Fibroblast of lung (primary cell): ENCODE measurements at regions not wholly inside any gene's neighbourhood (a gene's known extent, or its start where the extent isn't known, plus 50 kb on each side); places are given as distances from the start of the nearest gene placed in this dataset.
"Not testable (repeated sequence)": the region's sequence is repeated elsewhere in the genome, so short reads cannot be mapped to it uniquely, and the experiment has no call there.

ENCODE experiments used
- DNase-seq, 2 donors: peaks; one replicate each; pipeline versions ENCODE4 v3.0.0 to v3.0.0-alpha.2; 2010; ENCODE audit warnings: low read depth in 2 of 2
- H2AFZ ChIP-seq: 2 replicates; pipeline ENCODE4 v1.5.1; 2012; ENCODE audit warnings: low read length, control low read depth, inconsistent platforms
- H3K27ac ChIP-seq: 2 replicates; pipeline ENCODE4 v1.5.1; 2011; ENCODE audit warnings: low read length, control low read depth; ENCODE audit not compliant: insufficient read depth
- H3K27me3 ChIP-seq: 2 replicates; pipeline ENCODE4 v1.5.1; 2011; ENCODE audit warnings: mild to moderate bottlenecking, low read length; ENCODE audit not compliant: control insufficient read depth, insufficient read depth
- H3K36me3 ChIP-seq: 2 replicates; pipeline ENCODE4 v1.5.1; 2011; ENCODE audit warnings: low read length; ENCODE audit not compliant: control insufficient read depth, insufficient read depth
- H3K4me1 ChIP-seq: 2 replicates; pipeline ENCODE4 v1.5.1; 2011; ENCODE audit warnings: low read length; ENCODE audit not compliant: control insufficient read depth, insufficient read depth; ENCODE audit errors: extremely low read depth
- H3K4me2 ChIP-seq: 2 replicates; pipeline ENCODE4 v1.5.1; 2011; ENCODE audit warnings: low read length, control low read depth; ENCODE audit not compliant: insufficient read depth; ENCODE audit errors: extremely low read depth
- H3K4me3 ChIP-seq, 4 experiments: fragments of 200-600 bp in 1 of 4; sonication (generic) in 1 of 4; replicated peaks in 1 of 4; 2 replicates each; pipeline ENCODE4 v1.5.1; 2011 to 2016; ENCODE audit warnings: low read length in 4 of 4, low read depth in 3 of 4, mild to moderate bottlenecking in 3 of 4, control low read depth in 2 of 4, inconsistent platforms in 1 of 4, mixed read lengths in 1 of 4; ENCODE audit not compliant: insufficient read depth in 1 of 4; ENCODE audit errors: control extremely low read depth in 1 of 4
- H3K79me2 ChIP-seq: 2 replicates; pipeline ENCODE4 v1.5.1; 2012; ENCODE audit warnings: mild to moderate bottlenecking, low read length, inconsistent platforms; ENCODE audit not compliant: control insufficient read depth, insufficient read depth
- H3K9ac ChIP-seq: 2 replicates; pipeline ENCODE4 v1.5.1; 2011; ENCODE audit warnings: mild to moderate bottlenecking, low read length, control low read depth; ENCODE audit not compliant: insufficient read depth
- H3K9me3 ChIP-seq: 2 replicates; pipeline ENCODE4 v1.5.1; 2012; ENCODE audit warnings: low read depth, low read length; ENCODE audit not compliant: control insufficient read depth, insufficient read depth
- H4K20me1 ChIP-seq: 2 replicates; pipeline ENCODE4 v1.5.1; 2011; ENCODE audit warnings: low read length; ENCODE audit not compliant: control insufficient read depth, insufficient read depth; ENCODE audit errors: extremely low read depth
- CTCF ChIP-seq, 2 donors: IDR thresholded peaks in 1 of 2; conservative IDR thresholded peaks in 1 of 2; 1 replicate in 1 of 2; 2 replicates in 1 of 2; pipeline ENCODE4 v1.5.1; 2011 to 2012; ENCODE audit warnings: low read length in 2 of 2, control low read depth in 1 of 2, inconsistent platforms in 1 of 2, low read depth in 1 of 2, mild to moderate bottlenecking in 1 of 2
- EZH2 ChIP-seq: IDR thresholded peaks from 2 replicates; pipeline ENCODE4 v1.5.1; 2012; ENCODE audit warnings: low read length, control low read depth, mild to moderate bottlenecking; ENCODE audit errors: missing control alignments

- Histone ChIP-seq H4K20me1 (no peaks in the 10 kb centered on the region), H3K9ac (no peak overlapping the region), H3K36me3 (no peaks in the 10 kb centered on the region), H3K4me1 (no peaks in the 10 kb centered on the region), H3K27me3 (no peaks in the 10 kb centered on the region), H3K79me2 (no peaks in the 10 kb centered on the region), H3K4me2 (no peak overlapping the region), H3K4me3 (no peak overlapping the region), H3K27ac (no peak overlapping the region), H2AFZ (no peak overlapping the region), H3K9me3 (no peaks in the 10 kb centered on the region)
- DNase-seq, result no peak
- no peak for TF ChIP-seq EZH2
- no peak for TF ChIP-seq CTCF (conservative IDR thresholded peaks at IDR 0.05 in 1 of 2, IDR thresholded peaks at IDR 0.05 in 1 of 2; ENCODE audit: low read depth in 1 of 2, low read length in 2 of 2)
Measured at GRCh38 chr7:37577901-37578300, 105.7 kb upstream of the GPR141 start.

- no peak overlapping the region for H3K4me3 ChIP-seq
- H3K9ac ChIP-seq, result no peak overlapping the region
- no peak for TF ChIP-seq CTCF (conservative IDR thresholded peaks at IDR 0.05 in 1 of 2, IDR thresholded peaks at IDR 0.05 in 1 of 2; ENCODE audit: low read depth in 1 of 2, low read length in 2 of 2)
- H3K36me3 ChIP-seq, result no peaks in the 10 kb centered on the region
- H3K79me2 ChIP-seq, result no peaks in the 10 kb centered on the region
- H3K27ac ChIP-seq, result no peak overlapping the region
- no peaks in the 10 kb centered on the region for H3K27me3 ChIP-seq
- no peaks in the 10 kb centered on the region for H3K4me1 ChIP-seq
- no peak overlapping the region for H2AFZ ChIP-seq
- H4K20me1 ChIP-seq, result no peaks in the 10 kb centered on the region
- no peak for DNase-seq
- H3K4me2 ChIP-seq, result no peak overlapping the region
- no peaks in the 10 kb centered on the region for H3K9me3 ChIP-seq
Measured at GRCh38 chr7:37578350-37578749, 105.2 kb upstream of the GPR141 start.

- no peaks in the 10 kb centered on the region for H3K36me3 ChIP-seq
- no peaks in the 10 kb centered on the region for H3K79me2 ChIP-seq
- H3K9me3 ChIP-seq, result no peaks in the 10 kb centered on the region
- H3K9ac ChIP-seq, result no peak overlapping the region
- TF ChIP-seq EZH2 (no peak), CTCF (conservative IDR thresholded peaks at IDR 0.05 in 1 of 2, IDR thresholded peaks at IDR 0.05 in 1 of 2; ENCODE audit: low read depth in 1 of 2, low read length in 2 of 2) (no peak)
- H3K4me1 ChIP-seq, result no peaks in the 10 kb centered on the region
- no peaks in the 10 kb centered on the region for H3K27me3 ChIP-seq
- no peak overlapping the region for H3K27ac ChIP-seq
- H3K4me2 ChIP-seq, result no peak overlapping the region
- no peak overlapping the region for H2AFZ ChIP-seq
- no peak for DNase-seq
- H4K20me1 ChIP-seq, result no peaks in the 10 kb centered on the region
- H3K4me3 ChIP-seq, result no peak overlapping the region
Measured at GRCh38 chr7:37580376-37580775, 103.2 kb upstream of the GPR141 start.

- not testable (repeated sequence) for H3K4me3 ChIP-seq, H3K4me1 ChIP-seq, H3K79me2 ChIP-seq, H3K36me3 ChIP-seq, H3K4me2 ChIP-seq, H3K27ac ChIP-seq, H2AFZ ChIP-seq, H3K9me3 ChIP-seq, H3K9ac ChIP-seq, H3K27me3 ChIP-seq, H4K20me1 ChIP-seq, DNase-seq
Measured at GRCh38 chr7:37584651-37585463, 98.7 kb upstream of the GPR141 start.
